HUES6 (cell line): ENCODE measurements at regions not wholly inside any gene's neighbourhood (a gene's known extent, or its start where the extent isn't known, plus 50 kb on each side); places are given as distances from the start of the nearest gene placed in this dataset.

Experiments
- H3K27ac ChIP-seq: 2 replicates; pipeline ENCODE4 v1.7.0; 2013; ENCODE audit warnings: low read depth, mild to moderate bottlenecking, low read length, inconsistent platforms
- H3K27me3 ChIP-seq: 2 replicates; pipeline ENCODE4 v1.6.1; 2013; ENCODE audit warnings: low read length; ENCODE audit not compliant: control insufficient read depth, insufficient read depth
- H3K36me3 ChIP-seq: 2 replicates; pipeline ENCODE4 v1.6.1; 2013; ENCODE audit warnings: low read length; ENCODE audit not compliant: control insufficient read depth, insufficient read depth
- H3K4me1 ChIP-seq: 2 replicates; pipeline ENCODE4 v1.6.1; 2013; ENCODE audit warnings: low read length; ENCODE audit not compliant: control insufficient read depth, insufficient read depth
- H3K4me3 ChIP-seq: 2 replicates; pipeline ENCODE4 v1.5.1; 2013; ENCODE audit warnings: low read depth, low read length
- H3K9ac ChIP-seq: one replicate; pipeline ENCODE4 v1.6.1; 2013; ENCODE audit warnings: mild to moderate bottlenecking, low read length
- H3K9me3 ChIP-seq: 2 replicates; pipeline ENCODE4 v1.6.1; 2013; ENCODE audit warnings: low read depth, low read length; ENCODE audit not compliant: control insufficient read depth, insufficient read depth

GRCh38 chr12:125287155-125287847 lies 222.1 kb downstream of the AACS start:
- H3K27me3 ChIP-seq: no peaks in the 10 kb centered on the region
- no peak overlapping the region for H3K27ac ChIP-seq
- H3K9me3 ChIP-seq: no peaks in the 10 kb centered on the region
- H3K9ac ChIP-seq: no peak overlapping the region
- no peak overlapping the region for H3K4me3 ChIP-seq
- no peaks in the 10 kb centered on the region for H3K36me3 ChIP-seq
- no peaks in the 10 kb centered on the region for H3K4me1 ChIP-seq

DNA sequence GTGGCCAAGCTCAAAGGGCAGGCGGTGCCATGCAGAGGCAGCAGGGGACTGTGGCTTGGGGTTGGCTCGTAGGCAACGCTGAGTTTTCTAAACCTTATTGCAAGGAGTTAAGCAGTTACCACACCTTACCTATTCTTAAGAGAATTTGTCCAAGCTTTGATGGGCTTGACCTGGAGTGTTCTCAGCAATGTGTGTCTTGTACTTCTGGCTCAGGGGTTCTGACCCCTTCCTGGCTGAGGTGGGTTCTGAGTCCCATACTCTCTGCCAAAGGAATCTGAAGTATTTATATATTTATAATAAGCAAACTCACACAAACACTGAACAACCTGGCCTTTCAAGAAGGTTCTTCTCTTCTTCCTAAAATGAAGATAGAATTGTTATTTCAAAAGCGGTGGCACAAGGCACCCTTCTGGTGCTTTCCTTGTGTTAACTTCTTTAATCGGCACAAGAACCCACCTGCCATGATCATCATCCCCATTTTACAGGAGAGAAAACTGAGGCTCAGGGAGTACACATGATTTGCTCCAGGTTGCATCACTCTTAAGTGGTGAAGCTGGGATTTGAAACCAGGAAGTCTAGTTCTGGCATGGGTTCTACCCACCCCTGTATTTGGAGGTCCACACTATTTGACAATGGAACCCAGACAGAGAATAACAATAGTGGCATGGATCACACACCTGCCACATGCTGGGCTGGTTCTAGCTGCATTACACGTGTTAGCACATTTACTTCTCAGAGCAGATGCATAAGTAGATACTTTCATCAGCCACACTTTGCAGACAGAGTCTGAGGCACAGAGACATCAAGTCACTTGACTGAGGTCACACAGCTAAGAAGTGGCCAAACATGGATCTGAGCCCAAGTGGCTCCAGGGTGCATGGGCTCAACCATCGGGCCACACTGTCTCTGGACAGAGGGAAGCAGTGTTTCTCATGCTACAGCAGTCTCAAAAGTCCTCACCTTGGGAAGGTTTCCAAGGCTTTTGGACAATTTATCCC lies 224.0 kb downstream of the AACS start:
- Histone ChIP-seq H3K27me3 (no peaks in the 10 kb centered on the region), H3K9ac (no peak overlapping the region), H3K4me1 (no peaks in the 10 kb centered on the region), H3K4me3 (no peak overlapping the region), H3K9me3 (no peaks in the 10 kb centered on the region), H3K27ac (no peak overlapping the region), H3K36me3 (no peaks in the 10 kb centered on the region)

DNA sequence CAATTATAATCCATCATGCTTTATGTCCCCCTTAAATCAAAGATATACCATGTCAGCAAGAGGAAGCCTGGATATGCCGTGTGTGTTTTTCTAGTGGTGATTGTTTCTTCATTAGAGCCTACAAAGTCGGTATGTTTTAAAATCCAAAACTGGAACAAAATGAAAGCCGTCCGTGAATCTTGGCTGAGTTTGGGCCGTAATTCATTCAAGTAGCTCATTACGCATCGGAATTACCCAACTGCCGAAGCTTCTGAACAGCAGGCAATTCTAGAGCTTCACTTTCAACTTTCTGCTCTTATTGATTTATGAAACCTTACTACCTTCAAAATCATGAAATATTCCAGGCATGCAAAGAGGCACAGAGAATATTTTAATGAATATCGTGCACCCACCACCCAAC lies 224.7 kb downstream of the AACS start:
- Histone ChIP-seq H3K27ac (no peak overlapping the region), H3K27me3 (no peaks in the 10 kb centered on the region), H3K4me1 (no peaks in the 10 kb centered on the region), H3K9me3 (no peaks in the 10 kb centered on the region), H3K36me3 (no peaks in the 10 kb centered on the region), H3K9ac (no peak overlapping the region), H3K4me3 (no peak overlapping the region)

DNA sequence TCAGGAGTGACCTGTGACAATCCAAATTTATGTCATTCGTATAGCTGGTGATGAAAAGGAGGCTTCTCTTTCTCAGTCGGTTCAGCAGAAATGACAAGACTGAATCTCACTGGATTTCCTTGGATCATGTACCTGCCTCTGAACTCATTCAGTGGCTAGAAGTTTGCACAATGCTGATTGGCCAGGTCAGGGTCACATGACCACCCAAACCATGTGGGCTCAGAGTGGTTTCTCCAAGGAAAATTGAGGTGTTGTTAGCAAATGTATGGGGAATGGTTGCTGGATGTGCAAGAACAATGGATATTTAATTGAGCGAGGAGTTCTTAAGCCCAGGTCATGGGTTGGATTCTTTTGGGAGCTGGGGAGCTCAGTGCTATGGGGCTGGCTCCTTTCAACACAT lies 227.5 kb downstream of the AACS start:
- Histone ChIP-seq H3K27ac (no peak overlapping the region), H3K9ac (no peak overlapping the region), H3K9me3 (no peaks in the 10 kb centered on the region), H3K4me3 (no peak overlapping the region), H3K36me3 (no peaks in the 10 kb centered on the region), H3K27me3 (no peaks in the 10 kb centered on the region), H3K4me1 (no peaks in the 10 kb centered on the region)

- no peaks in the 10 kb centered on the region for H3K27me3 ChIP-seq
- H3K27ac ChIP-seq: no peak overlapping the region
- no peak overlapping the region for H3K4me3 ChIP-seq
- no peaks in the 10 kb centered on the region for H3K36me3 ChIP-seq
- H3K9me3 ChIP-seq: no peaks in the 10 kb centered on the region
- no peaks in the 10 kb centered on the region for H3K4me1 ChIP-seq
- H3K9ac ChIP-seq: no peak overlapping the region
These were observed 230.3 kb downstream of the AACS start for GRCh38 chr12:125295550-125295949.

DNA sequence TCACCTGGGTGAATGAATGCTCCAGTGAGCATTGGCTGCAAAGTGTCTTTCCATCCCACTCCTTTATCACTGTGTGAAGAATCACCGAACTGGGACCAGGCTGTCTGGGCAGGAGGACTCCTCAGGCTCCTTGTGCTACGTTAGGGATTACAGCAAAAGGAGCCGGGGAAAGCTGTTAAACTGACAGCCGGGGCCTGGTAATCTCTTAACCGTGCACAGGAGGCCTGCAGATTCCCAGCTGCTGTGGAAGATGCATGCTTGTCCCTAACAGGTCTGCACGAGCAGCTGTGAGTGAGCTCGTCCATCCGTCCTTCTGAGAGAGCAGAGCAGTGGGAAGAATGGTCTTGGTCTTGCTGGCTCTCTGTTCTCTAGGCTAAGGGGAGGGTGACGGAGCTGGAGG lies 231.5 kb downstream of the AACS start:
- Histone ChIP-seq H3K4me3 (no peak overlapping the region), H3K27me3 (no peaks in the 10 kb centered on the region), H3K4me1 (no peaks in the 10 kb centered on the region), H3K36me3 (no peaks in the 10 kb centered on the region), H3K27ac (no peak overlapping the region), H3K9me3 (no peaks in the 10 kb centered on the region), H3K9ac (no peak overlapping the region)

DNA sequence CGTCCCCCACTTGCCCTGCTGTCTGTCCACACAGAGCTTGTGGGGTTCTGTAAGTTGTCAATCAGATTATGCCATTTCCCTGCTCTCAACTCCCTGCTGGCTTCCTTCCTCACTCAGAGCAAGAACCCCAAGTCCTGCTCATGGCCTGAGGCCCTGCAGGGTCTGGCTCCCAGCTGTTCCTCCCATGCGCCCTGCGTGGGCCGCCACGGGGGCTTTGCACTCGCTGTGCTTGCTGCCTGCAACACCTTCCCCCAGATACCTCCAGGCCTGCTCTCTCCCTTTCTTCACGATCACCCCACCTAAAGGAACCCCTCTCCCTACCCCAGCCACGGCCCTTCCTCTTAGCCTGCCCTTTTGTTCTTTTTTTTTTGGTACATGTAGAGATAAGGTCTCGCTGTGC lies 234.6 kb downstream of the AACS start:
- H3K9me3 ChIP-seq: no peaks in the 10 kb centered on the region
- no peak overlapping the region for H3K27ac ChIP-seq
- H3K9ac ChIP-seq: no peak overlapping the region
- H3K27me3 ChIP-seq: no peaks in the 10 kb centered on the region
- no peak overlapping the region for H3K4me3 ChIP-seq
- H3K4me1 ChIP-seq: no peaks in the 10 kb centered on the region
- no peaks in the 10 kb centered on the region for H3K36me3 ChIP-seq

DNA sequence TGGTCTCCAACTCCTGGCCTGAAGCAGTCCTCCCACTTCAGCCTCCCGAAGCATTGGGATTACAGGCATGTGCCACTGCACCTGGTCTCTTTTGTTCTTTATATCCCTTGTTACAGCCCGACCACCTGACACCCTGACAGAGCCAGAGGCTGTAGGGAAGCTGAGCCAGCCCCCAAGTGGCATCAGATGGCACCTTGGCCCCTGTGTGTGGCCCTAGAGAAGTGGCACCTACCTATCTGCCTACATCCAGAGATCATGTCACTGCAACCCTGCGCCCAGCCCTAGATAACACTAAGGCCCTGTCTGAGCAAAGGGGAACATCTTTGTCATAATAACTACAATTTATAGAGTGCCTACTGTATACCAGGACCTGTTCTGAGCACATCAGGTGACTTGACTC lies 235.0 kb downstream of the AACS start:
- Histone ChIP-seq H3K36me3 (no peaks in the 10 kb centered on the region), H3K9ac (no peak overlapping the region), H3K9me3 (no peaks in the 10 kb centered on the region), H3K4me3 (no peak overlapping the region), H3K4me1 (no peaks in the 10 kb centered on the region), H3K27ac (no peak overlapping the region), H3K27me3 (no peaks in the 10 kb centered on the region)

DNA sequence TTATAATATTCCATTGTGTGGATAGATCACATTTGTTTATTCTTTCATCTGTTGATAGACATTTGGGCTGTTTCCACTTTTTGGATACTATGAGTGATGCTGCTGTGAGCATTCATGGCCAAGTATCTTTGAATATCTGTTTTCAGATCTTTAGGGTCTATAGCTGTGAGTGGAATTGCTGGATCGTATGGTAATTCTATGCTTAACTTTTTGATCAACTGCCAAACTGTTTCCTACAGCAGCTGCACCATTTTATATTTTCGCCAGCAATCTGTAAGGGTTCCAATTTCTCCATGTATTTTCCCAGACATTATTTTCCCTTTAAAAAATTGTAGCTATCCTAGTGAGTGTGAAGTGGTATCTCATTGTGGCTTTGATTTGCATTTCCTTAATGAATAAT lies 238.1 kb downstream of the AACS start:
- H3K9me3 ChIP-seq: no peaks in the 10 kb centered on the region
- no peak overlapping the region for H3K27ac ChIP-seq
- no peaks in the 10 kb centered on the region for H3K27me3 ChIP-seq
- no peaks in the 10 kb centered on the region for H3K4me1 ChIP-seq
- H3K4me3 ChIP-seq: no peak overlapping the region
- H3K36me3 ChIP-seq: no peaks in the 10 kb centered on the region
- no peak overlapping the region for H3K9ac ChIP-seq

DNA sequence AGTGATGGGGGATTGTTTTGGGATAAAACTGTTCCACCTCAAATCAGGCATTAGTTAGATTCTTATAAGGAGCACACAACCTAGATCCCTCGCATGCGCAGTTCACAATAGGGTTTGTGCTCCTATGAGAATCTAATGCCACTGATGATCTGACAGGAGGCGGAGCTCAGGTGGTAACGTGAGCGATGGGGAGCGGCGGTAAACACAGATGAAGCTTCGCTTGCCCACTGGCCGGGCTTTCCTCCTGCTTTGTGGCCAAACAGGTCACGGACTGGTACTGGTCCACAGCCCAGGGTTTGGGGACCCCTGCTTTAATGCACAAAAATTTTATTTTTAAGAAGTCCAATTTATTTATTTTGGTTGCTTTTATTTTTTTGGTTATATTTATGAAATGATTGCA lies 238.8 kb downstream of the AACS start:
- Histone ChIP-seq H3K27ac (no peak overlapping the region), H3K9me3 (no peaks in the 10 kb centered on the region), H3K4me3 (no peak overlapping the region), H3K9ac (no peak overlapping the region), H3K4me1 (no peaks in the 10 kb centered on the region), H3K27me3 (no peaks in the 10 kb centered on the region), H3K36me3 (no peaks in the 10 kb centered on the region)

GRCh38 chr12:125305231-125305630 lies 240.0 kb downstream of the AACS start:
- no peak overlapping the region for H3K27ac ChIP-seq
- no peaks in the 10 kb centered on the region for H3K27me3 ChIP-seq
- H3K36me3 ChIP-seq: no peaks in the 10 kb centered on the region
- H3K9ac ChIP-seq: no peak overlapping the region
- no peaks in the 10 kb centered on the region for H3K4me1 ChIP-seq
- no peak overlapping the region for H3K4me3 ChIP-seq
- H3K9me3 ChIP-seq: no peaks in the 10 kb centered on the region
